Activated CD4-positive, alpha-beta T cell treated with anti-CD3 and anti-CD28 coated beads for 36 hours (primary cell): ENCODE measurements at regions not wholly inside any gene's neighbourhood (a gene's known extent, or its start where the extent isn't known, plus 50 kb on each side); places are given as distances from the start of the nearest gene placed in this dataset.
"Not testable (repeated sequence)": the region's sequence is repeated elsewhere in the genome, so short reads cannot be mapped to it uniquely, and the experiment has no call there.

Experiments
- ATAC-seq: fragments of 200-7000 bp; cut with Tn5 transposase; one replicate; pipeline ENCODE4 v1.10.0; 2021; ENCODE audit warnings: mild to moderate bottlenecking, moderate library complexity
- CTCF ChIA-PET: fragments of 350-600 bp; sonication (Branson Sonifier 250); formaldehyde crosslinking; loops from one replicate; lab custom pipeline; 2021; ENCODE audit warnings: antibody characterized with exemption; lab: Charles Lee
- POLR2A ChIA-PET: fragments of 350-600 bp; sonication (Branson Sonifier 250); formaldehyde crosslinking; loops from one replicate; lab custom pipeline; 2021; ENCODE audit warnings: antibody characterized with exemption, inconsistent platforms; lab: Charles Lee
- DNase-seq: peaks from one replicate; pipeline ENCODE4 v3.0.0-alpha.2; 2020
- H3K27ac Mint-ChIP-seq: one replicate; pipeline ENCODE4 v1.8.0; 2021; ENCODE audit warnings: mixed read lengths
- H3K27me3 Mint-ChIP-seq: one replicate; pipeline ENCODE4 v1.8.0; 2021; ENCODE audit warnings: mixed read lengths
- H3K36me3 Mint-ChIP-seq: one replicate; pipeline ENCODE4 v1.8.0; 2021; ENCODE audit warnings: low read depth, mixed read lengths
- H3K4me1 Mint-ChIP-seq: one replicate; pipeline ENCODE4 v1.8.0; 2021; ENCODE audit warnings: mixed read lengths
- H3K4me3 Mint-ChIP-seq: one replicate; pipeline ENCODE4 v1.8.0; 2021; ENCODE audit warnings: mild to moderate bottlenecking, moderate library complexity, mixed read lengths
- H3K9me3 Mint-ChIP-seq: one replicate; pipeline ENCODE4 v1.8.0; 2021; ENCODE audit warnings: low read depth, mixed read lengths
- intact Hi-C, 2 experiments: fragments of 100-400 bp; cut with DNase I in 1 of 2; cut with micrococcal nuclease in 1 of 2; formaldehyde crosslinking; loops; one replicate each; pipeline versions ENCODE4 v1.14.2 to v1.15.1; 2022 to 2024; cut with DNase I, micrococcal nuclease

GRCh38 chr5:67864335-67864734 lies 351.2 kb upstream of the PIK3R1 start:
- H3K27me3 Mint-ChIP-seq, DNase-seq, H3K4me1 Mint-ChIP-seq, intact Hi-C loops, H3K27ac Mint-ChIP-seq, ATAC-seq, H3K4me3 Mint-ChIP-seq, CTCF ChIA-PET, H3K36me3 Mint-ChIP-seq, H3K9me3 Mint-ChIP-seq, POLR2A ChIA-PET: not testable (repeated sequence)

GRCh38 chr5:67858471-67859031 lies 357.0 kb upstream of the PIK3R1 start:
- DNase-seq (no peak), ATAC-seq (no peak)
- Mint-ChIP-seq H3K4me3 (no peak overlapping the region), H3K27me3 (no peaks in the 10 kb centered on the region), H3K36me3 (no peaks in the 10 kb centered on the region), H3K27ac (no peak overlapping the region), H3K9me3 (peaks cover 4% of the 10 kb centered on the region), H3K4me1 (no peaks in the 10 kb centered on the region)
- CTCF ChIA-PET, result no interaction called here
- intact Hi-C loops, result no loop called here
- POLR2A ChIA-PET, result no interaction called here

- intact Hi-C loops, result no loop called here
- Mint-ChIP-seq H3K27me3 (no peaks in the 10 kb centered on the region), H3K9me3 (peaks cover 4% of the 10 kb centered on the region), H3K4me3 (no peak overlapping the region), H3K4me1 (no peaks in the 10 kb centered on the region), H3K36me3 (no peaks in the 10 kb centered on the region), H3K27ac (no peak overlapping the region)
- ATAC-seq (no peak), DNase-seq (no peak)
- ChIA-PET POLR2A (no interaction called here), CTCF (interaction anchor here (0.6 to 0.8 kb wide), 2 partner anchors 408 to 415 kb away, joined by 3 read pairs; no protein-coding TSS in a partner anchor)
Measured at GRCh38 chr5:67857502-67857901, 358.1 kb upstream of the PIK3R1 start.

DNA sequence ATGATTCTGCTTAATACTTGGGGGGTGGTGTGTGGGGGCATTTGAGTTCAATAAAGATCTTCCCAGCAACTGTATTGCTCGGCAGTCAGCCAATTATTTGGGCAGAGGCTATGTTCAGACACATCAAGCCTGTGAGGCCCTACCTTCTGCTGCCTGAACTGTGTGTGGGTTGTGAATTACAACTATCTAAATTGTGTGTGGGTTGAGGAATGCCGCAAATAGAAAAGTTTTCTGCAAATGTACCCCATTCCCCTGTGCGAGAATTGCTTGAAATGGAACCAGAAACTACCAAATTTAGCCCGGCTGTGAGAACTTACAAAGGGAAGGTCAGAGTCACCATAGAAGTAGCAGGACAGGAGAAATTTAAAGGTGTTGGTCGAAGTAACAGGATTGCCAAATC lies 360.0 kb upstream of the PIK3R1 start:
- intact Hi-C loops, result no loop called here
- ChIA-PET POLR2A (no interaction called here), CTCF (interaction anchor here (1.8 kb wide), 1 partner anchor 12 kb away, joined by 4 read pairs; no protein-coding TSS in a partner anchor)
- Mint-ChIP-seq H3K36me3 (no peaks in the 10 kb centered on the region), H3K9me3 (peaks cover 4% of the 10 kb centered on the region), H3K27me3 (no peaks in the 10 kb centered on the region), H3K4me3 (no peak overlapping the region), H3K27ac (no peak overlapping the region), H3K4me1 (no peaks in the 10 kb centered on the region)
- DNase-seq (no peak), ATAC-seq (no peak)

DNA sequence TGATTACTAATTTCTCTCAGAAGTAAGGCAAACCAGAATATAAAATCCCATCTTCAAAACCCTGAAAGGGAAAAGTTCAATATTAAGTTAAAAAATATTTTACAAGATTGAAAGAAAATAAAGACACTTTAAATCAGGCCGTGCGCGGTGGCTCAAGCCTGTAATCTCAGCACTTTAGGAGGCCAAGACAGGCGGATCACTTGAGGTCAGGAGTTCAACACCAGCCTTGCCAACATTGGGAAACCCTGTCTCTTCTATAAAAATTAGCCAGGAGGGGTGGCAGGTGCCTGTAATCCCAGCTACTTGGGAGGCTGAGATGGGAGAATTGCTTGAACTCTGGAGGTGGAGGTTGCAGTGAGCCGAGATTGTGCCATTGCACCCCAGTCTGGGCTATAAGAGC lies 364.6 kb upstream of the PIK3R1 start:
- H3K36me3 Mint-ChIP-seq, intact Hi-C loops, H3K27me3 Mint-ChIP-seq, H3K27ac Mint-ChIP-seq, POLR2A ChIA-PET, ATAC-seq, H3K4me1 Mint-ChIP-seq, CTCF ChIA-PET, H3K4me3 Mint-ChIP-seq, H3K9me3 Mint-ChIP-seq, DNase-seq: not testable (repeated sequence)

GRCh38 chr5:67844924-67845323 lies 370.6 kb upstream of the PIK3R1 start:
- H3K27ac Mint-ChIP-seq, result no peak overlapping the region
- no peaks in the 10 kb centered on the region for H3K4me1 Mint-ChIP-seq
- ATAC-seq (no peak), DNase-seq (no peak)
- CTCF ChIA-PET, result no interaction called here
- no peaks in the 10 kb centered on the region for H3K36me3 Mint-ChIP-seq
- peaks cover 9% of the 10 kb centered on the region for H3K27me3 Mint-ChIP-seq
- H3K9me3 Mint-ChIP-seq, result no peaks in the 10 kb centered on the region
- intact Hi-C loops, result no loop called here
- POLR2A ChIA-PET, result no interaction called here
- no peak overlapping the region for H3K4me3 Mint-ChIP-seq

GRCh38 chr5:67842806-67843205 lies 372.8 kb upstream of the PIK3R1 start:
- CTCF ChIA-PET, result interaction anchor here (1.0 kb wide), 1 partner anchor 14 kb away, joined by 4 read pairs; no protein-coding TSS in a partner anchor
- intact Hi-C loops, result no loop called here
- Mint-ChIP-seq H3K27me3 (peaks cover 9% of the 10 kb centered on the region), H3K4me3 (no peak overlapping the region), H3K36me3 (no peaks in the 10 kb centered on the region), H3K9me3 (no peaks in the 10 kb centered on the region), H3K4me1 (no peaks in the 10 kb centered on the region), H3K27ac (no peak overlapping the region)
- POLR2A ChIA-PET, result interaction anchor here (0.5 kb wide), 1 partner anchor 351 kb away, joined by 3 read pairs; no protein-coding TSS in a partner anchor
- ATAC-seq (no peak), DNase-seq (no peak)

- POLR2A ChIA-PET, H3K9me3 Mint-ChIP-seq: not testable (repeated sequence)
Measured at GRCh38 chr5:67837225-67837624, 378.3 kb upstream of the PIK3R1 start.

DNA sequence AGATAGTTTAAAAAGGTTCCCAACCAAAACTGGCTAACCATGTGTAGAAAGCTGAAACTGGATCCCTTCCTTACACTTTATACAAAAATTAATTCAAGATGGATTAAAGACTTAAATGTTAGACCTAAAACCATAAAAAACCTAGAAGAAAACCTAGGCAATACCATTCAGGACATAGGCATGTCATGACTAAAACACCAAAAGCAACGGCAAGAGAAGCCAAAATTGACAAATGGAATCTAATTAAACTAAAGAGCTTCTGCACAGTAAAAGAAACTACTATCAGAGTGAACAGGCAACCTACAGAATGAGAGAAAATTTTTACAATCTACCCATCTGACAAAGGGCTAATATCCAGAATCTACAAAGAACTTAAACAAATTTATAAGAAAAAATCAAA lies 379.1 kb upstream of the PIK3R1 start:
- CTCF ChIA-PET, H3K4me3 Mint-ChIP-seq, DNase-seq, H3K36me3 Mint-ChIP-seq, H3K4me1 Mint-ChIP-seq, intact Hi-C loops, H3K9me3 Mint-ChIP-seq, ATAC-seq, POLR2A ChIA-PET, H3K27ac Mint-ChIP-seq, H3K27me3 Mint-ChIP-seq: not testable (repeated sequence)

More at GRCh38 chr5:67837225-67837624, 378.3 kb upstream of the PIK3R1 start:
- ATAC-seq, H3K4me3 Mint-ChIP-seq, intact Hi-C loops, CTCF ChIA-PET, H3K4me1 Mint-ChIP-seq, H3K36me3 Mint-ChIP-seq, H3K27ac Mint-ChIP-seq, DNase-seq: not testable (repeated sequence)
- H3K27me3 Mint-ChIP-seq, result peaks cover 10% of the 10 kb centered on the region

DNA sequence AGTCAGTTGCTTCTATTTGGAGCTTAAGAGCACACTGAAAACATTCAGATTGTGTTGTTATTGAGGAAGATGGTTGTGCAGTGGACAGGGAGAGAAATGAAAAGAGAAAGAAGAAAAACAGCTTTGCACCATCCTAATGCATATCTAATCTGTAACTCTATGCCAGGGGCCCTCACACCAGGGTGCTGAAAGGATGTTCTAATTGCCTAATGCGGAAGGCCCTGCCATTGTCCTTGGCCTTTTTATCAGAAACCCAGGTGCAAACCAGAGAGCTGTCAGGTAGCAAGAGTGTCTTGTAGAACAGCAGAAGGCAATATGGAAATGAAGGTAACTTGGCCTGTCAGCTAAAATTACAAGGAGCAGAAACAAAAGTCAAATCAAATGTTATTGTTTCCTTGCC lies 384.5 kb upstream of the PIK3R1 start:
- Mint-ChIP-seq H3K4me3 (no peak overlapping the region), H3K27me3 (peaks cover 7% of the 10 kb centered on the region), H3K9me3 (no peaks in the 10 kb centered on the region), H3K4me1 (no peaks in the 10 kb centered on the region), H3K27ac (no peak overlapping the region), H3K36me3 (no peaks in the 10 kb centered on the region)
- ChIA-PET CTCF (interaction anchor here (0.7 kb wide), 1 partner anchor 104 kb away, joined by 3 read pairs; no protein-coding TSS in a partner anchor), POLR2A (no interaction called here)
- intact Hi-C loops, result no loop called here
- ATAC-seq (no peak), DNase-seq (no peak)

GRCh38 chr5:67827541-67827940 lies 388.0 kb upstream of the PIK3R1 start:
- ATAC-seq, result no peak

DNA sequence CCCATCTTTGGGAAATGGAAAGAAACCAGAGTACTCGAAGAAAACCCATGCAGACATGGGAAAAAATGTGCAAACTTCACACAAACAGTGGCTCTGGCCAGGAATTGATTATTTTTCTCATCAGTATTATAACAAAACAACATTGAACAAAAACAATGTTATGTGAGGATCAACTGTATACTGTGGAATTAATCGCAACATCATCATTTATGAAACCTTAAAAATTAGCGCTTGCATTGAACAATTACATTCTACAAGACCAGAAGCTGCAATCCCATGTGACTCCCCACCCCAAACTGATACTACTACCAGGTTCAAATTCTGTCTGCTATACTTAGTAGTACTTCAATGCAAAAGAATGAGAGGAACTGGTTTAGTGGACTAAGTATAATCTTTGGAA lies 390.7 kb upstream of the PIK3R1 start:
- Mint-ChIP-seq H3K9me3 (peaks cover under 1% of the 10 kb centered on the region), H3K36me3 (no peaks in the 10 kb centered on the region), H3K27me3 (no peaks in the 10 kb centered on the region), H3K4me1 (no peaks in the 10 kb centered on the region), H3K4me3 (no peak overlapping the region), H3K27ac (no peak overlapping the region)
- no peak for DNase-seq
- ATAC-seq, result no peak
- POLR2A ChIA-PET, result no interaction called here
- CTCF ChIA-PET, result no interaction called here
- intact Hi-C loops, result no loop called here

More at GRCh38 chr5:67827541-67827940, 388.0 kb upstream of the PIK3R1 start:
- DNase-seq, result no peak
- Mint-ChIP-seq H3K9me3 (no peaks in the 10 kb centered on the region), H3K36me3 (no peaks in the 10 kb centered on the region), H3K4me1 (no peaks in the 10 kb centered on the region), H3K27ac (no peak overlapping the region), H3K4me3 (no peak overlapping the region), H3K27me3 (no peaks in the 10 kb centered on the region)
- POLR2A ChIA-PET, result no interaction called here
- intact Hi-C loops, result no loop called here
- CTCF ChIA-PET, result no interaction called here
